DND-41 (cell line): ENCODE measurements at regions not wholly inside any gene's neighbourhood (a gene's known extent, or its start where the extent isn't known, plus 50 kb on each side); places are given as distances from the start of the nearest gene placed in this dataset.

Source experiments
- ATAC-seq: fragments of 200-7000 bp; cut with Tn5 transposase; 3 replicates; pipeline ENCODE4 v1.9.1; 2021; ENCODE audit warnings: low read depth; ENCODE audit not compliant: insufficient read depth
- DNase-seq: peaks from one replicate; pipeline ENCODE4 v3.0.0-alpha.2; 2020
- H2AFZ ChIP-seq: 2 replicates; pipeline ENCODE4 v1.6.0; 2012; ENCODE audit warnings: low read depth, low read length
- H3K27ac ChIP-seq: 2 replicates; pipeline ENCODE4 v1.5.1; 2012; ENCODE audit warnings: low read length, inconsistent platforms
- H3K27me3 ChIP-seq: fragments of 200-600 bp; sonication (generic); 2 replicates; pipeline ENCODE4 v1.6.0; 2012; ENCODE audit warnings: low read length, mild to moderate bottlenecking, inconsistent platforms; ENCODE audit not compliant: insufficient read depth, poor library complexity
- H3K36me3 ChIP-seq: 2 replicates; pipeline ENCODE4 v1.5.1; 2012; ENCODE audit warnings: low read length, inconsistent platforms; ENCODE audit not compliant: insufficient read depth
- H3K4me1 ChIP-seq: 2 replicates; pipeline ENCODE4 v1.5.1; 2012; ENCODE audit warnings: mild to moderate bottlenecking, low read length; ENCODE audit not compliant: insufficient read depth
- H3K4me2 ChIP-seq: 2 replicates; pipeline ENCODE4 v1.6.0; 2012; ENCODE audit warnings: mild to moderate bottlenecking, moderate library complexity, low read length, inconsistent platforms; ENCODE audit not compliant: insufficient read depth
- H3K4me3 ChIP-seq, 2 experiments: fragments of 200-600 bp in 1 of 2; shearing (Covaris generic) in 1 of 2; 2 replicates each; pipeline ENCODE4 v1.5.1; 2012 to 2016; ENCODE audit warnings: inconsistent platforms in 2 of 2, low read length in 2 of 2, mild to moderate bottlenecking in 2 of 2, low read depth in 1 of 2, moderate library complexity in 1 of 2
- H3K79me2 ChIP-seq: 2 replicates; pipeline ENCODE4 v1.6.0; 2012; ENCODE audit warnings: low read length, inconsistent platforms; ENCODE audit not compliant: insufficient read depth
- H3K9ac ChIP-seq: 2 replicates; pipeline ENCODE4 v1.6.0; 2012; ENCODE audit warnings: low read depth, mild to moderate bottlenecking, inconsistent platforms, low read length, moderate library complexity
- H3K9me3 ChIP-seq: 2 replicates; pipeline ENCODE4 v1.5.1; 2012; ENCODE audit warnings: low read length, moderate library complexity, mild to moderate bottlenecking, inconsistent platforms; ENCODE audit not compliant: insufficient read depth, severe bottlenecking
- H4K20me1 ChIP-seq: 2 replicates; pipeline ENCODE4 v1.6.0; 2012; ENCODE audit warnings: low read length; ENCODE audit not compliant: insufficient read depth
- CTCF ChIP-seq: IDR thresholded peaks from 2 replicates; pipeline ENCODE4 v1.5.1; 2012; ENCODE audit warnings: borderline replicate concordance, low read length, moderate library complexity, mild to moderate bottlenecking; ENCODE audit not compliant: poor library complexity, severe bottlenecking; ENCODE audit errors: extremely low read depth
- EZH2 ChIP-seq: IDR thresholded peaks from 3 replicates; pipeline ENCODE4 v1.6.1; 2012; ENCODE audit warnings: borderline replicate concordance, low read depth, mild to moderate bottlenecking, moderate library complexity, low read length, inconsistent platforms; ENCODE audit not compliant: severe bottlenecking

DNA sequence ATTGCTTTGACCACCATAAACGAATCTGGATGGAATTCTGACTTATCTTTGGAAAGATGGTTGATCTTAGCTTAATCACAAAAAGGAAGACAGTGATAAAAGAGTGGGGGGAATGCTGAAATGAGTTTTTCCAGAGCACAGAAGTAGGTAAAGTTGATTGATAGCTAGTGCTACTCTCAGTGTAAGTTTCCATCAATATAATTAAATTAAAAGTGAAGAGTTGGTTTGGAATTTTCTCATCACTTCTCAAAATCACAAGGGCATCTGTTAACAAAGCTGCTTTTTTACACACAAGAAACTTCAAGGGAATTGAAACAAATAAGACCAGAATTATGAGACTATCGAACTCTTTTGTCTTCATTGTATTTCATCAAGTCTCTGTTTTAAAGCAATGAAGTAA lies 1217.3 kb downstream of the REEP3 start:
- H4K20me1 ChIP-seq, result no peaks in the 10 kb centered on the region
- no peak overlapping the region for H3K27ac ChIP-seq
- no peak overlapping the region for H3K4me2 ChIP-seq
- ATAC-seq (no peak), DNase-seq (no peak)
- H3K9ac ChIP-seq, result no peak overlapping the region
- H3K4me3 ChIP-seq, result no peak overlapping the region
- no peaks in the 10 kb centered on the region for H3K4me1 ChIP-seq
- no peaks in the 10 kb centered on the region for H3K79me2 ChIP-seq
- H3K9me3 ChIP-seq, result no peaks in the 10 kb centered on the region
- H2AFZ ChIP-seq, result no peak overlapping the region
- no peaks in the 10 kb centered on the region for H3K36me3 ChIP-seq
- no peaks in the 10 kb centered on the region for H3K27me3 ChIP-seq
- TF ChIP-seq EZH2 (no peak), CTCF (no peak)

DNA sequence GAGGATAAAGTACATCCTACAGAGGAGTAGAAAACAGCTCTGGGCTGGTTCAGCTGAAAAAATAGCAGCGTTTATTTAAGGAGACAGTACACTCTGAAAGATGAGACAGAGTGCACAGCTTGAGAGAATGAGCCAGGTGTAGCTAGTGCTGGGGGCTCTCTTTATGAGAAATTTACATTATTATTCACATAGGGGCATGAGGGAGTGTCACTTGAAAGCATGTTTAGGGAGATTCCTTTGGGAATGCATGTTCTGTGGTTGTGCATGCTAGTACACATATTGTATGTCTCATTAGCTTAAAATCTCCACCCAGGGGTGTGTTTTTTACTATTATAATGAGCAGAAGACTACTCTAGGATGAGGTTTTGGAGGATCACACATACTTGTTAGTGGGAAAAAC lies 1224.4 kb downstream of the REEP3 start:
- Histone ChIP-seq H4K20me1 (no peaks in the 10 kb centered on the region), H3K27me3 (no peaks in the 10 kb centered on the region), H3K79me2 (no peaks in the 10 kb centered on the region), H3K4me1 (no peaks in the 10 kb centered on the region), H3K27ac (no peak overlapping the region), H3K9me3 (no peaks in the 10 kb centered on the region), H3K4me3 (no peak overlapping the region), H3K36me3 (no peaks in the 10 kb centered on the region), H2AFZ (no peak overlapping the region), H3K9ac (no peak overlapping the region), H3K4me2 (no peak overlapping the region)
- TF ChIP-seq EZH2, result no peak
- TF ChIP-seq CTCF, result no peak
- no peak for ATAC-seq
- no peak for DNase-seq

DNA sequence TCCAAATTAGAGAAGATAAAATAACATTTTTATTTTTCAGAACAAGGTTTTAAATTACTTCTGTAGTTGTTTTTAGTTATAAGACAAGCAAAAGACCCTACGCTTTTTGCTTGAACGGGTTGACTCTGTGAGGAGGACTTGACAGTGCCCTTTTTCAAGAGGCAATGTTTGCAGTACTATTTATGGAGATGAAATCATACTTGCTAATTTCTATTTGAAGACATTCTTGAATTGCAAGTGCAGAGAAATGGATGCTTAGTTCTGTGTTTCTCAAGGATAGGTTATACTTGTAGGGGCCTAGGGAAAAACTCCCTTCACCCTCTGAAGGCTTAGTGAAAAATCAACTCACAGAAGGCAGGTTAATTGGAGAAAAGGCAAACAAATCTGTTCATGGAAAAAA lies 1229.5 kb downstream of the REEP3 start:
- no peaks in the 10 kb centered on the region for H3K9me3 ChIP-seq
- H4K20me1 ChIP-seq, result no peaks in the 10 kb centered on the region
- H3K4me2 ChIP-seq, result no peak overlapping the region
- no peaks in the 10 kb centered on the region for H3K4me1 ChIP-seq
- H3K9ac ChIP-seq, result no peak overlapping the region
- no peaks in the 10 kb centered on the region for H3K36me3 ChIP-seq
- H3K79me2 ChIP-seq, result no peaks in the 10 kb centered on the region
- H2AFZ ChIP-seq, result no peak overlapping the region
- no peak for DNase-seq
- TF ChIP-seq CTCF (no peak), EZH2 (no peak)
- H3K27me3 ChIP-seq, result no peaks in the 10 kb centered on the region
- no peak overlapping the region for H3K27ac ChIP-seq
- no peak overlapping the region for H3K4me3 ChIP-seq
- no peak for ATAC-seq

DNA sequence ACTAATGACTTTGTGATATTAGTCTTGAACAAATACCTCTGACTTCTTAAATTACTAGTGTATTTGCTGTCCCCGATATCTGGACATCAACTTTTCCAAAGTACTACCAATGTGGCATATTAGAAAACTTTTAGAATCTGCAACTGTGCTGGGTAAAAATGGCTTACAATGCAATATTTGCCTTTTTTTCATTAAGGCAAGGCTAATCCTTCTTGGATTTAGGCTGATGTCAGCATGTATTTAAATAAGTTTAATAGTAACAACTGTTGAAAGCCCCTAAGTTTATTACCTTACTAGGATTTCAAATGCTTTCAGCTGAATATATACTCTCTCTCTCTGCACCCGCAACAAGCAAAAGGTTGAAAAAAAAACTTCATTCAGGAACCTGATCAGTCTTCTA lies 1232.3 kb downstream of the REEP3 start:
- no peak for TF ChIP-seq EZH2
- no peak for TF ChIP-seq CTCF
- Histone ChIP-seq H2AFZ (no peak overlapping the region), H3K36me3 (no peaks in the 10 kb centered on the region), H3K4me3 (no peak overlapping the region), H4K20me1 (no peaks in the 10 kb centered on the region), H3K4me1 (no peaks in the 10 kb centered on the region), H3K9ac (no peak overlapping the region), H3K27me3 (no peaks in the 10 kb centered on the region), H3K27ac (no peak overlapping the region), H3K9me3 (no peaks in the 10 kb centered on the region), H3K4me2 (no peak overlapping the region), H3K79me2 (no peaks in the 10 kb centered on the region)
- DNase-seq (no peak), ATAC-seq (no peak)
